ENCODE measurements at regions not wholly inside any gene's neighbourhood (a gene's known extent, or its start where the extent isn't known, plus 50 kb on each side); places are given as distances from the start of the nearest gene placed in this dataset.

DNA sequence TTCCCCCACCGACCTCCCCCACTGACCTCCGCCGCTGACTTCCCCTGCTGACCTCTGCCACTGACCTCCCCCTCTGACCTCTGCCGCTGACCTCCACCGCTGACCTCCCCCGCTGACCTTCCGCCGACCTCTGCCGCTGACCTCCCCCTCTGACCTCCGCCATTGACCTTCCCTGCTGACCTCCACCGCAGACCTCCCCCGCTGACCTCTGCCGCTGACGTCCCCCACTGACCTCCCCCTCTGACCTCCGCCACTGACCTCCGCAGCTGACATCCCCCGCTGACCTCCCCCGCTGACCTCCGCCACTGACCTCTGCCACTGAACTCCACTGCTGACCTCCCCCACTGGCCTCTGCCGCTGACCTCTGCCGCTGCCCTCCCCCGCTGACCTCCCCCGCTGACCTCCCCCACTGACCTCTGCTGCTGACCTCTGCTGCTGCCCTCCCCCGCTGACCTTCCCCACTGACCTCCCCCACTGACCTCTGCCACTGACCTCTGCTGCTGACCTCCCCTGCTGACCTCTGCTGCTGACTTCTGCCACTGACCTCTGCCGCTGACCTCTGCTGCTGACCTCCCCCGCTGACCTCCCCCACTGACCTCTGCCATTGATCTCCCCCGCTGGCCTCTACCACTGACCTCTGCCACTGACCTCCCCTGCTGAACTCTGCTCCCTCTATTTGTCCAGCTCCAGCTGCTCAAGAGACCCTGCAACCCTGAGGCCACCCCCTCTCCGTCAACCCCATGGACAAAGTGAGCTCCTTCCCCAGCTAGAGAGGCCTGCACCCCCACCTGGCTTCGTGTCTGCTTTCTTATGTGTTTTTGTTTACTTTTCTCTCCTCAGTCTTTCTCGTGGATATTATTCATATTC is 91.4 kb upstream of the AFDN start (continued):
- TF ChIP-seq, protein P1, sequence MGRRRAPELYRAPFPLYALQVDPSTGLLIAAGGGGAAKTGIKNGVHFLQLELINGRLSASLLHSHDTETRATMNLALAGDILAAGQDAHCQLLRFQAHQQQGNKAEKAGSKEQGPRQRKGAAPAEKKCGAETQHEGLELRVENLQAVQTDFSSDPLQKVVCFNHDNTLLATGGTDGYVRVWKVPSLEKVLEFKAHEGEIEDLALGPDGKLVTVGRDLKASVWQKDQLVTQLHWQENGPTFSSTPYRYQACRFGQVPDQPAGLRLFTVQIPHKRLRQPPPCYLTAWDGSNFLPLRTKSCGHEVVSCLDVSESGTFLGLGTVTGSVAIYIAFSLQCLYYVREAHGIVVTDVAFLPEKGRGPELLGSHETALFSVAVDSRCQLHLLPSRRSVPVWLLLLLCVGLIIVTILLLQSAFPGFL (CRISPR knock-in tag; IDR thresholded peaks at IDR 0.05): no peak
- TF ChIP-seq TAF1 (CRISPR knock-in tag; IDR thresholded peaks at IDR 0.05) (no peak), GTF3A (CRISPR knock-in tag; conservative IDR thresholded peaks at IDR 0.05) (no peak), RBM39 (IDR thresholded peaks at IDR 0.05; ENCODE audit: low read depth, low read length, poor library complexity, severe bottlenecking) (peak; percentile 31), ELF3 (CRISPR knock-in tag; IDR thresholded peaks at IDR 0.05) (no peak), ZNF709 (CRISPR knock-in tag; IDR thresholded peaks at IDR 0.05) (0 out of 2 replicates have a peak, but pooled peaks have one; percentile 34), PTBP1 (IDR thresholded peaks at IDR 0.05; ENCODE audit: low read depth, low read length, poor library complexity, severe bottlenecking) (peak; percentile 54), KDM4B (CRISPR knock-in tag; IDR thresholded peaks at IDR 0.05) (no peak), SMAD3 (CRISPR knock-in tag; IDR thresholded peaks at IDR 0.05) (no peak), PCBP2 (optimal IDR thresholded peaks at IDR 0.05; ENCODE audit: low read depth, low read length, poor library complexity, severe bottlenecking) (no peak), BRCA1 (CRISPR knock-in tag; IDR thresholded peaks at IDR 0.05) (no peak), TBX2 (CRISPR knock-in tag; IDR thresholded peaks at IDR 0.05; ENCODE audit: borderline replicate concordance) (peak; percentile 84), MAFF (IDR thresholded peaks at IDR 0.05; ENCODE audit: low read depth, low read length) (no peak), ZSCAN30 (CRISPR knock-in tag; IDR thresholded peaks at IDR 0.05) (0 out of 2 replicates have a peak, but pooled peaks have one; percentile 42), JUND (CRISPR knock-in tag; IDR thresholded peaks at IDR 0.05) (peak; percentile 88), MAZ (IDR thresholded peaks at IDR 0.05; ENCODE audit: borderline replicate concordance, low read depth, low read length) (no peak; the same call in 1 of the 2 replicates), MAZ (CRISPR knock-in tag; IDR thresholded peaks at IDR 0.05; ENCODE audit: low read depth) (peak; percentile 69), ARNTL (CRISPR knock-in tag; IDR thresholded peaks at IDR 0.05) (peak; percentile 92), ZNF138 (CRISPR knock-in tag; IDR thresholded peaks at IDR 0.05; ENCODE audit: low read depth) (no peak), TCF7 (IDR thresholded peaks at IDR 0.05; ENCODE audit: low read depth) (peak; percentile 95)
- TF ChIP-seq, protein P2, sequence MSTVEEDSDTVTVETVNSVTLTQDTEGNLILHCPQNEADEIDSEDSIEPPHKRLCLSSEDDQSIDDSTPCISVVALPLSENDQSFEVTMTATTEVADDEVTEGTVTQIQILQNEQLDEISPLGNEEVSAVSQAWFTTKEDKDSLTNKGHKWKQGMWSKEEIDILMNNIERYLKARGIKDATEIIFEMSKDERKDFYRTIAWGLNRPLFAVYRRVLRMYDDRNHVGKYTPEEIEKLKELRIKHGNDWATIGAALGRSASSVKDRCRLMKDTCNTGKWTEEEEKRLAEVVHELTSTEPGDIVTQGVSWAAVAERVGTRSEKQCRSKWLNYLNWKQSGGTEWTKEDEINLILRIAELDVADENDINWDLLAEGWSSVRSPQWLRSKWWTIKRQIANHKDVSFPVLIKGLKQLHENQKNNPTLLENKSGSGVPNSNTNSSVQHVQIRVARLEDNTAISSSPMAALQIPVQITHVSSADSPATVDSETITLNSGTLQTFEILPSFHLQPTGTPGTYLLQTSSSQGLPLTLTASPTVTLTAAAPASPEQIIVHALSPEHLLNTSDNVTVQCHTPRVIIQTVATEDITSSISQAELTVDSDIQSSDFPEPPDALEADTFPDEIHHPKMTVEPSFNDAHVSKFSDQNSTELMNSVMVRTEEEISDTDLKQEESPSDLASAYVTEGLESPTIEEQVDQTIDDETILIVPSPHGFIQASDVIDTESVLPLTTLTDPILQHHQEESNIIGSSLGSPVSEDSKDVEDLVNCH (CRISPR knock-in tag; IDR thresholded peaks at IDR 0.05): no peak
- TF ChIP-seq, protein P3, sequence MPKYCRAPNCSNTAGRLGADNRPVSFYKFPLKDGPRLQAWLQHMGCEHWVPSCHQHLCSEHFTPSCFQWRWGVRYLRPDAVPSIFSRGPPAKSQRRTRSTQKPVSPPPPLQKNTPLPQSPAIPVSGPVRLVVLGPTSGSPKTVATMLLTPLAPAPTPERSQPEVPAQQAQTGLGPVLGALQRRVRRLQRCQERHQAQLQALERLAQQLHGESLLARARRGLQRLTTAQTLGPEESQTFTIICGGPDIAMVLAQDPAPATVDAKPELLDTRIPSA (CRISPR knock-in tag; IDR thresholded peaks at IDR 0.05; ENCODE audit: borderline replicate concordance): no peak
- TF ChIP-seq, protein P4, sequence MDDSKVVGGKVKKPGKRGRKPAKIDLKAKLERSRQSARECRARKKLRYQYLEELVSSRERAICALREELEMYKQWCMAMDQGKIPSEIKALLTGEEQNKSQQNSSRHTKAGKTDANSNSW (CRISPR knock-in tag; IDR thresholded peaks at IDR 0.05; ENCODE audit: borderline replicate concordance): no peak
- TF ChIP-seq, protein P5, sequence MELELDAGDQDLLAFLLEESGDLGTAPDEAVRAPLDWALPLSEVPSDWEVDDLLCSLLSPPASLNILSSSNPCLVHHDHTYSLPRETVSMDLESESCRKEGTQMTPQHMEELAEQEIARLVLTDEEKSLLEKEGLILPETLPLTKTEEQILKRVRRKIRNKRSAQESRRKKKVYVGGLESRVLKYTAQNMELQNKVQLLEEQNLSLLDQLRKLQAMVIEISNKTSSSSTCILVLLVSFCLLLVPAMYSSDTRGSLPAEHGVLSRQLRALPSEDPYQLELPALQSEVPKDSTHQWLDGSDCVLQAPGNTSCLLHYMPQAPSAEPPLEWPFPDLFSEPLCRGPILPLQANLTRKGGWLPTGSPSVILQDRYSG (CRISPR knock-in tag; IDR thresholded peaks at IDR 0.05): no peak
- TF ChIP-seq, protein P6, sequence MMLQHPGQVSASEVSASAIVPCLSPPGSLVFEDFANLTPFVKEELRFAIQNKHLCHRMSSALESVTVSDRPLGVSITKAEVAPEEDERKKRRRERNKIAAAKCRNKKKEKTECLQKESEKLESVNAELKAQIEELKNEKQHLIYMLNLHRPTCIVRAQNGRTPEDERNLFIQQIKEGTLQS (CRISPR knock-in tag; IDR thresholded peaks at IDR 0.05): no peak
